ENCODE measurements at regions not wholly inside any gene's neighbourhood (a gene's known extent, or its start where the extent isn't known, plus 50 kb on each side); places are given as distances from the start of the nearest gene placed in this dataset.
"Not testable (repeated sequence)": the region's sequence is repeated elsewhere in the genome, so short reads cannot be mapped to it uniquely, and the experiment has no call there.

- no peak overlapping the region for H2AFZ ChIP-seq (ENCODE audit: low read depth, low read length)
- no peaks in the 10 kb centered on the region for H4K20me1 ChIP-seq (ENCODE audit: insufficient read depth, low read length)
- no peak for TF ChIP-seq CTCF (IDR thresholded peaks at IDR 0.05; ENCODE audit: low read depth, low read length)
- TF ChIP-seq EZH2phosphoT487 (IDR thresholded peaks at IDR 0.05; ENCODE audit: low read depth): no peak
These were observed 85.6 kb upstream of the RPH3AL start for GRCh38 chr17:438191-438590.

GRCh38 chr17:437545-437944 lies 84.9 kb upstream of the RPH3AL start:
- H3K27ac ChIP-seq (ENCODE audit: low read length): no peak overlapping the region
- no peak overlapping the region for H3K9ac ChIP-seq (ENCODE audit: low read length)
- no peak overlapping the region for H3K4me2 ChIP-seq (ENCODE audit: low read length)
- H3K4me3 ChIP-seq (ENCODE audit: low read length): no peak overlapping the region
- H4K20me1 ChIP-seq (ENCODE audit: insufficient read depth, low read length): no peaks in the 10 kb centered on the region
- H3K79me2 ChIP-seq (ENCODE audit: low read length): no peaks in the 10 kb centered on the region
- no peaks in the 10 kb centered on the region for H3K4me1 ChIP-seq (ENCODE audit: low read length)
- no peak overlapping the region for H2AFZ ChIP-seq (ENCODE audit: low read depth, low read length)
- no peaks in the 10 kb centered on the region for H3K9me3 ChIP-seq (ENCODE audit: insufficient read depth, low read length)
- H3K36me3 ChIP-seq (replicated peaks; ENCODE audit: low read depth, low read length): no peaks in the 10 kb centered on the region
- H3K27me3 ChIP-seq (ENCODE audit: low read depth, low read length): no peaks in the 10 kb centered on the region
- TF ChIP-seq CTCF (IDR thresholded peaks at IDR 0.05; ENCODE audit: low read depth, low read length) (no peak), EZH2phosphoT487 (IDR thresholded peaks at IDR 0.05; ENCODE audit: low read depth) (no peak)

More at GRCh38 chr17:438191-438590, 85.6 kb upstream of the RPH3AL start:
- Histone ChIP-seq H3K9me3 (ENCODE audit: insufficient read depth, low read length) (no peaks in the 10 kb centered on the region), H3K4me2 (ENCODE audit: low read length) (no peak overlapping the region), H3K27me3 (ENCODE audit: low read depth, low read length) (no peaks in the 10 kb centered on the region), H3K4me1 (ENCODE audit: low read length) (no peaks in the 10 kb centered on the region), H3K27ac (ENCODE audit: low read length) (no peak overlapping the region), H3K9ac (ENCODE audit: low read length) (no peak overlapping the region), H3K79me2 (ENCODE audit: low read length) (no peaks in the 10 kb centered on the region), H3K4me3 (ENCODE audit: low read length) (no peak overlapping the region), H3K36me3 (replicated peaks; ENCODE audit: low read depth, low read length) (no peaks in the 10 kb centered on the region)

- no peaks in the 10 kb centered on the region for H3K27me3 ChIP-seq (ENCODE audit: low read depth, low read length)
- no peak overlapping the region for H3K4me2 ChIP-seq (ENCODE audit: low read length)
- H3K4me1 ChIP-seq (ENCODE audit: low read length): no peaks in the 10 kb centered on the region
- H3K9me3 ChIP-seq (ENCODE audit: insufficient read depth, low read length): no peaks in the 10 kb centered on the region
- no peaks in the 10 kb centered on the region for H4K20me1 ChIP-seq (ENCODE audit: insufficient read depth, low read length)
- H3K79me2 ChIP-seq (ENCODE audit: low read length): no peaks in the 10 kb centered on the region
- H3K9ac ChIP-seq (ENCODE audit: low read length): no peak overlapping the region
- H3K4me3 ChIP-seq (ENCODE audit: low read length): no peak overlapping the region
- no peak overlapping the region for H2AFZ ChIP-seq (ENCODE audit: low read depth, low read length)
- no peak overlapping the region for H3K27ac ChIP-seq (ENCODE audit: low read length)
- TF ChIP-seq CTCF (IDR thresholded peaks at IDR 0.05; ENCODE audit: low read depth, low read length): no peak
- TF ChIP-seq EZH2phosphoT487 (IDR thresholded peaks at IDR 0.05; ENCODE audit: low read depth): no peak
- no peaks in the 10 kb centered on the region for H3K36me3 ChIP-seq (replicated peaks; ENCODE audit: low read depth, low read length)
These were observed 84.0 kb upstream of the RPH3AL start for GRCh38 chr17:436571-436970.

- H4K20me1 ChIP-seq (ENCODE audit: insufficient read depth, low read length); H3K4me1 ChIP-seq (ENCODE audit: low read length); H3K4me3 ChIP-seq (ENCODE audit: low read length); H3K9ac ChIP-seq (ENCODE audit: low read length); H3K36me3 ChIP-seq (replicated peaks; ENCODE audit: low read depth, low read length); H2AFZ ChIP-seq (ENCODE audit: low read depth, low read length); H3K27me3 ChIP-seq (ENCODE audit: low read depth, low read length); H3K4me2 ChIP-seq (ENCODE audit: low read length); H3K27ac ChIP-seq (ENCODE audit: low read length); H3K79me2 ChIP-seq (ENCODE audit: low read length); H3K9me3 ChIP-seq (ENCODE audit: insufficient read depth, low read length): not testable (repeated sequence)
These were observed 79.9 kb upstream of the RPH3AL start for GRCh38 chr17:432471-432870.

GRCh38 chr17:431494-431893 lies 78.9 kb upstream of the RPH3AL start:
- Histone ChIP-seq H2AFZ (ENCODE audit: low read depth, low read length) (no peak overlapping the region), H3K79me2 (ENCODE audit: low read length) (no peaks in the 10 kb centered on the region), H3K9me3 (ENCODE audit: insufficient read depth, low read length) (no peaks in the 10 kb centered on the region), H3K4me2 (ENCODE audit: low read length) (no peak overlapping the region), H3K4me3 (ENCODE audit: low read length) (no peak overlapping the region), H3K36me3 (replicated peaks; ENCODE audit: low read depth, low read length) (no peaks in the 10 kb centered on the region), H3K9ac (ENCODE audit: low read length) (no peak overlapping the region), H3K27ac (ENCODE audit: low read length) (no peak overlapping the region), H4K20me1 (ENCODE audit: insufficient read depth, low read length) (no peaks in the 10 kb centered on the region), H3K4me1 (ENCODE audit: low read length) (no peaks in the 10 kb centered on the region), H3K27me3 (ENCODE audit: low read depth, low read length) (no peaks in the 10 kb centered on the region)
- TF ChIP-seq CTCF (IDR thresholded peaks at IDR 0.05; ENCODE audit: low read depth, low read length) (no peak), EZH2phosphoT487 (IDR thresholded peaks at IDR 0.05; ENCODE audit: low read depth) (no peak)
